Astrocyte (in vitro differentiated cells and primary cell): ENCODE measurements at regions not wholly inside any gene's neighbourhood (a gene's known extent, or its start where the extent isn't known, plus 50 kb on each side); places are given as distances from the start of the nearest gene placed in this dataset.
A peak's percentile ranks its signal among the peaks of the same experiment; 100 is the strongest.

Experiments
- DNase-seq: peaks from one replicate; pipeline ENCODE4 v3.0.0-alpha.2; 2010; ENCODE audit warnings: low read depth
- FAIRE-seq: peaks from 2 replicates; lab custom pipeline; 2011; peaks lifted over from hg19 to GRCh38; lab: Jason Lieb, UNC
- H2AFZ ChIP-seq: 2 replicates; pipeline ENCODE4 v1.6.0; 2012; ENCODE audit warnings: low read depth, low read length, inconsistent platforms
- H3K27ac ChIP-seq: 2 replicates; pipeline ENCODE4 v1.5.1; 2011; ENCODE audit warnings: low read depth, low read length, inconsistent platforms
- H3K27me3 ChIP-seq: 2 replicates; pipeline ENCODE4 v1.6.0; 2011; ENCODE audit warnings: low read length, inconsistent platforms; ENCODE audit not compliant: insufficient read depth
- H3K36me3 ChIP-seq: 2 replicates; pipeline ENCODE4 v1.5.1; 2011; ENCODE audit warnings: low read length, inconsistent platforms; ENCODE audit not compliant: insufficient read depth
- H3K4me1 ChIP-seq: 2 replicates; pipeline ENCODE4 v1.5.1; 2011; ENCODE audit warnings: low read length, inconsistent platforms; ENCODE audit not compliant: insufficient read depth
- H3K4me2 ChIP-seq: 2 replicates; pipeline ENCODE4 v1.6.0; 2012; ENCODE audit warnings: low read length, inconsistent platforms
- H3K4me3 ChIP-seq: 2 replicates; pipeline ENCODE4 v1.5.1; 2011; ENCODE audit warnings: low read depth, mild to moderate bottlenecking, low read length, inconsistent platforms; ENCODE audit not compliant: insufficient read depth
- H3K79me2 ChIP-seq: 2 replicates; pipeline ENCODE4 v1.6.0; 2012; ENCODE audit warnings: mild to moderate bottlenecking, low read length, inconsistent platforms; ENCODE audit not compliant: insufficient read depth
- H3K9ac ChIP-seq: 2 replicates; pipeline ENCODE4 v1.6.0; 2012; ENCODE audit warnings: mild to moderate bottlenecking, low read length, inconsistent platforms
- H3K9me3 ChIP-seq: 2 replicates; pipeline ENCODE4 v1.5.1; 2012; ENCODE audit warnings: low read depth, mild to moderate bottlenecking, low read length, inconsistent platforms; ENCODE audit not compliant: insufficient read depth
- H4K20me1 ChIP-seq: 2 replicates; pipeline ENCODE4 v1.6.0; 2012; ENCODE audit warnings: low read length, inconsistent platforms; ENCODE audit not compliant: insufficient read depth
- H3K27ac Mint-ChIP-seq: one replicate; pipeline ENCODE4 v1.8.0; 2021; ENCODE audit warnings: mild to moderate bottlenecking, mixed read lengths; ENCODE audit not compliant: unreplicated experiment
- H3K27me3 Mint-ChIP-seq: one replicate; pipeline ENCODE4 v1.8.0; 2021; ENCODE audit warnings: low read depth, mixed read lengths; ENCODE audit not compliant: unreplicated experiment
- H3K36me3 Mint-ChIP-seq: one replicate; pipeline ENCODE4 v1.8.0; 2021; ENCODE audit warnings: low read depth, mixed read lengths; ENCODE audit not compliant: unreplicated experiment
- H3K4me1 Mint-ChIP-seq: one replicate; pipeline ENCODE4 v1.8.0; 2021; ENCODE audit warnings: low read depth, mixed read lengths; ENCODE audit not compliant: unreplicated experiment
- H3K4me3 Mint-ChIP-seq: one replicate; pipeline ENCODE4 v1.8.0; 2021; ENCODE audit warnings: mild to moderate bottlenecking, moderate library complexity, mixed read lengths; ENCODE audit not compliant: unreplicated experiment
- H3K9me3 Mint-ChIP-seq: one replicate; pipeline ENCODE4 v1.8.0; 2021; ENCODE audit warnings: mild to moderate bottlenecking, mixed read lengths; ENCODE audit not compliant: unreplicated experiment
- EZH2 ChIP-seq: IDR thresholded peaks from 2 replicates; pipeline ENCODE4 v1.6.1; 2012; ENCODE audit warnings: mild to moderate bottlenecking, low read length, inconsistent platforms; ENCODE audit not compliant: insufficient read depth
- TF ChIP-seq, protein P1 (sequence below): IDR thresholded peaks from 2 replicates; pipeline ENCODE4 v1.5.1; 2011; ENCODE audit warnings: low read depth, mild to moderate bottlenecking, inconsistent platforms, low read length, moderate library complexity; ENCODE audit not compliant: insufficient read depth

DNA sequence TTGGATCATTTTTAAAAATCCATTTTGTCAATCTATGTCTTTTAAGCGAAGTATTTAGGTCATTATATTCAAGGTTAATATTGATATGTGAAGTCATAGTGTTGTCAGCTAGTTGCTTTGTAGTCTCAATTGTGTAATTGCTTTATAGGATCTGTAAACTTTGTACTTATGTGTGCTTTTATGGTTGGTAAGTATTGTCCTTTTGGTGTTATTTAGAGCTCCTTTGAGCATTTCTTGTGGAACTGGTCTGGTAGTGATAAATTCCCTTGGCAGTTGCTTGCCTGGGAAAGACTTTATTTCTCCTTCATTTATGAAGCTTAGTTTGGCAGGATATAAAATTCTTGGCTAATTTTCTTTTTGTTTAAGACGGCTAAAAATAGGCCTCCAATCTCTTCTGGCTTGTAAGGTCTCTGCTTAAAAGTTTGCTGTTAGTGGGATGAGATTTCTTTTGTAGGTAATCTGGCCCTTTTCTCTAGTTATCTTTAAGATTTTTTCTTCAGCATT lies 368.8 kb downstream of the SPRY2 start:
- no peak overlapping the region for H2AFZ ChIP-seq
- TF ChIP-seq, protein P1, sequence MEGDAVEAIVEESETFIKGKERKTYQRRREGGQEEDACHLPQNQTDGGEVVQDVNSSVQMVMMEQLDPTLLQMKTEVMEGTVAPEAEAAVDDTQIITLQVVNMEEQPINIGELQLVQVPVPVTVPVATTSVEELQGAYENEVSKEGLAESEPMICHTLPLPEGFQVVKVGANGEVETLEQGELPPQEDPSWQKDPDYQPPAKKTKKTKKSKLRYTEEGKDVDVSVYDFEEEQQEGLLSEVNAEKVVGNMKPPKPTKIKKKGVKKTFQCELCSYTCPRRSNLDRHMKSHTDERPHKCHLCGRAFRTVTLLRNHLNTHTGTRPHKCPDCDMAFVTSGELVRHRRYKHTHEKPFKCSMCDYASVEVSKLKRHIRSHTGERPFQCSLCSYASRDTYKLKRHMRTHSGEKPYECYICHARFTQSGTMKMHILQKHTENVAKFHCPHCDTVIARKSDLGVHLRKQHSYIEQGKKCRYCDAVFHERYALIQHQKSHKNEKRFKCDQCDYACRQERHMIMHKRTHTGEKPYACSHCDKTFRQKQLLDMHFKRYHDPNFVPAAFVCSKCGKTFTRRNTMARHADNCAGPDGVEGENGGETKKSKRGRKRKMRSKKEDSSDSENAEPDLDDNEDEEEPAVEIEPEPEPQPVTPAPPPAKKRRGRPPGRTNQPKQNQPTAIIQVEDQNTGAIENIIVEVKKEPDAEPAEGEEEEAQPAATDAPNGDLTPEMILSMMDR: no peak
- no peak for TF ChIP-seq EZH2
- no peaks in the 10 kb centered on the region for H3K4me1 Mint-ChIP-seq
- no peak overlapping the region for H3K4me3 ChIP-seq
- no peak for DNase-seq
- H3K27ac Mint-ChIP-seq: no peak overlapping the region
- FAIRE-seq: no peak
- no peaks in the 10 kb centered on the region for H3K36me3 ChIP-seq
- H3K79me2 ChIP-seq: no peaks in the 10 kb centered on the region
- H3K27me3 Mint-ChIP-seq: no peaks in the 10 kb centered on the region
- peaks cover 3% of the 10 kb centered on the region for H3K36me3 Mint-ChIP-seq
- peaks cover 16% of the 10 kb centered on the region for H3K9me3 Mint-ChIP-seq
- no peak overlapping the region for H3K27ac ChIP-seq
- H3K4me2 ChIP-seq: no peak overlapping the region
- no peak overlapping the region for H3K9ac ChIP-seq
- no peaks in the 10 kb centered on the region for H3K27me3 ChIP-seq
- no peaks in the 10 kb centered on the region for H3K9me3 ChIP-seq
- H4K20me1 ChIP-seq: no peaks in the 10 kb centered on the region
- no peaks in the 10 kb centered on the region for H3K4me1 ChIP-seq
- H3K4me3 Mint-ChIP-seq: no peak overlapping the region

DNA sequence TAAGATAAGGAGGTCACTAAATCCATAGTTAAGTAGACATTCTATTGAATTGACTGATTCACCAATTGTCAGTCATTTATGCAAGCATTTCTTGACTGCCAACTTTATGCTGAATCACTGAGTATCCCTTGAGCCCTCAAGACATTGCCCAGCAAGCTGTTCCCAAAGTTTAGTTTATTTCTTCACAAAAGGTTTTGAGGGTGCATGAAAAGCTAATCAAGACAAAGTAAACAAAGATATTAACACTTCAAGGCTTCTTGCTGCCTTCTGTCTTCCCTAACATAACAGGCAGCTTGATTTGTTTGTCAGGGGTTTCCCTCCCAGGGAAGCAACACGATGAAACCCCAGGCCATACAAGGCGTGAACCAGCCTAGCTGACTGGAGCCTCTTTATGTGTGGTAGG lies 374.4 kb downstream of the SPRY2 start:
- H3K36me3 ChIP-seq: no peaks in the 10 kb centered on the region
- Mint-ChIP-seq H3K36me3 (no peaks in the 10 kb centered on the region), H3K4me3 (no peak overlapping the region), H3K27ac (no peak overlapping the region), H3K4me1 (no peaks in the 10 kb centered on the region), H3K9me3 (peaks cover 9% of the 10 kb centered on the region), H3K27me3 (no peaks in the 10 kb centered on the region)
- no peak overlapping the region for H3K4me2 ChIP-seq
- FAIRE-seq (peak; percentile 20), DNase-seq (no peak)
- TF ChIP-seq, protein P1: no peak
- no peak for TF ChIP-seq EZH2
- no peaks in the 10 kb centered on the region for H3K9me3 ChIP-seq
- no peaks in the 10 kb centered on the region for H3K79me2 ChIP-seq
- no peak overlapping the region for H3K9ac ChIP-seq
- no peaks in the 10 kb centered on the region for H4K20me1 ChIP-seq
- H2AFZ ChIP-seq: no peak overlapping the region
- no peaks in the 10 kb centered on the region for H3K4me1 ChIP-seq
- H3K4me3 ChIP-seq: no peak overlapping the region
- no peak overlapping the region for H3K27ac ChIP-seq
- H3K27me3 ChIP-seq: no peaks in the 10 kb centered on the region

DNA sequence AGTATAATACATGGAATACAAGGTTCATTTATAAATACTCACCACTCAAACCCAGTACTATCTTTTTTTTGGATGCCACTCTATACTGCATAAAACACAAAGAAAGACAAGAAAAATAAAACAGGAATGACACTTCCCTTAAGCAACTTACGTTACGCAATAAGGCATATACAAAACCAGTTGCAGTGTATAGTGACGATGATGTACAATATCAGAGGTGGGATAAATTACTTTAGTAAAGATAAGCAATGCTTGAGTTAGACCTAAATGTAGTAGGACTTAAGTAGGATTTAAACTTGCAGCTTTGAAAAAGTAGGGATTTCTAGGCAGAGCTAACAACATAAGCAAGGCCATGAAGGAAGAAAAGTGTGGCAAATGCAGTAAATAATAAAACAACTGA lies 374.9 kb downstream of the SPRY2 start:
- DNase-seq (no peak), FAIRE-seq (no peak)
- Mint-ChIP-seq H3K4me3 (no peak overlapping the region), H3K36me3 (no peaks in the 10 kb centered on the region), H3K9me3 (peaks cover 9% of the 10 kb centered on the region), H3K27ac (no peak overlapping the region), H3K27me3 (no peaks in the 10 kb centered on the region), H3K4me1 (no peaks in the 10 kb centered on the region)
- Histone ChIP-seq H3K4me1 (no peaks in the 10 kb centered on the region), H3K36me3 (no peaks in the 10 kb centered on the region), H3K27ac (no peak overlapping the region), H3K79me2 (no peaks in the 10 kb centered on the region), H3K9ac (no peak overlapping the region), H3K4me3 (no peak overlapping the region), H3K4me2 (no peak overlapping the region), H2AFZ (no peak overlapping the region), H3K9me3 (no peaks in the 10 kb centered on the region), H3K27me3 (no peaks in the 10 kb centered on the region), H4K20me1 (no peaks in the 10 kb centered on the region)
- no peak for TF ChIP-seq EZH2
